H9 (cell line): ENCODE measurements at regions not wholly inside any gene's neighbourhood (a gene's known extent, or its start where the extent isn't known, plus 50 kb on each side); places are given as distances from the start of the nearest gene placed in this dataset.

Experiments
- DNase-seq: peaks from one replicate; pipeline ENCODE4 v3.0.0-alpha.2; 2017
- H2AFZ ChIP-seq: one replicate; pipeline ENCODE4 v1.6.1; 2013; ENCODE audit warnings: mild to moderate bottlenecking, low read length, control low read depth, moderate library complexity
- H2AK5ac ChIP-seq: 2 replicates; pipeline ENCODE4 v1.6.1; 2013; ENCODE audit warnings: low read length, control low read depth, mixed read lengths; ENCODE audit not compliant: insufficient read length
- H2BK120ac ChIP-seq: one replicate; pipeline ENCODE4 v1.6.1; 2013; ENCODE audit warnings: low read depth, mild to moderate bottlenecking, low read length, control low read depth, inconsistent platforms; ENCODE audit not compliant: poor library complexity, severe bottlenecking
- H2BK12ac ChIP-seq: 2 replicates; pipeline ENCODE4 v1.6.1; 2013; ENCODE audit warnings: low read length, control low read depth, mixed read lengths, low read depth; ENCODE audit not compliant: insufficient read length
- H2BK15ac ChIP-seq: 2 replicates; pipeline ENCODE4 v1.6.1; 2013; ENCODE audit warnings: low read depth, low read length, control low read depth
- H2BK20ac ChIP-seq: one replicate; pipeline ENCODE4 v1.6.1; 2013; ENCODE audit warnings: low read depth, mild to moderate bottlenecking, low read length, control low read depth, inconsistent platforms; ENCODE audit not compliant: poor library complexity, severe bottlenecking
- H2BK5ac ChIP-seq: 2 replicates; pipeline ENCODE4 v1.6.1; 2013; ENCODE audit warnings: low read length, control low read depth, mixed read lengths; ENCODE audit not compliant: insufficient read length
- H3K14ac ChIP-seq: 2 replicates; pipeline ENCODE4 v1.6.1; 2013; ENCODE audit warnings: low read length, control low read depth; ENCODE audit not compliant: insufficient read depth
- H3K18ac ChIP-seq: 2 replicates; pipeline ENCODE4 v1.6.1; 2013; ENCODE audit warnings: low read depth, mild to moderate bottlenecking, mixed read lengths, low read length, control low read depth; ENCODE audit not compliant: insufficient read length
- H3K23ac ChIP-seq: 2 replicates; pipeline ENCODE4 v1.6.1; 2013; ENCODE audit warnings: low read length, control low read depth, mixed read lengths, low read depth; ENCODE audit not compliant: insufficient read length
- H3K23me2 ChIP-seq: 2 replicates; pipeline ENCODE4 v1.6.1; 2013; ENCODE audit warnings: low read depth, mild to moderate bottlenecking, mixed read lengths, low read length, control low read depth; ENCODE audit not compliant: insufficient read length, poor library complexity, severe bottlenecking
- H3K27ac ChIP-seq: 2 replicates; pipeline ENCODE4 v1.5.1; 2013; ENCODE audit warnings: low read length, control low read depth, mixed read lengths, low read depth; ENCODE audit not compliant: insufficient read length
- H3K27me3 ChIP-seq: 2 replicates; pipeline ENCODE4 v1.6.1; 2013; ENCODE audit warnings: low read length, control low read depth, inconsistent platforms; ENCODE audit not compliant: insufficient read depth
- H3K4ac ChIP-seq: 2 replicates; pipeline ENCODE4 v1.6.1; 2013; ENCODE audit warnings: low read depth, mild to moderate bottlenecking, control low read depth, inconsistent platforms, low read length, moderate library complexity
- H3K4me1 ChIP-seq: 2 replicates; pipeline ENCODE4 v1.6.1; 2013; ENCODE audit warnings: low read length, control low read depth, inconsistent platforms; ENCODE audit not compliant: insufficient read depth
- H3K4me2 ChIP-seq: 2 replicates; pipeline ENCODE4 v1.6.1; 2013; ENCODE audit warnings: low read length, control low read depth, mixed read lengths; ENCODE audit not compliant: insufficient read length, insufficient read depth
- H3K56ac ChIP-seq: 2 replicates; pipeline ENCODE4 v1.6.1; 2013; ENCODE audit warnings: low read depth, mild to moderate bottlenecking, mixed read lengths, low read length, control low read depth; ENCODE audit not compliant: insufficient read length
- H3K79me1 ChIP-seq: 2 replicates; pipeline ENCODE4 v1.6.1; 2013; ENCODE audit warnings: low read depth, mild to moderate bottlenecking, moderate library complexity, low read length, control low read depth, inconsistent platforms; ENCODE audit not compliant: insufficient read depth, poor library complexity, severe bottlenecking
- H3K79me2 ChIP-seq: 2 replicates; pipeline ENCODE4 v1.6.1; 2013; ENCODE audit warnings: low read length, control low read depth, inconsistent platforms; ENCODE audit not compliant: insufficient read depth
- H3K9ac ChIP-seq: 2 replicates; pipeline ENCODE4 v1.6.1; 2013; ENCODE audit warnings: low read length, control low read depth, mixed read lengths; ENCODE audit not compliant: insufficient read length; ENCODE audit errors: extremely low read depth
- H3K9me3 ChIP-seq: one replicate; pipeline ENCODE4 v1.6.1; 2013; ENCODE audit warnings: low read depth, low read length, inconsistent platforms; ENCODE audit not compliant: control insufficient read depth
- H3T11ph ChIP-seq: one replicate; pipeline ENCODE4 v1.6.1; 2013; ENCODE audit warnings: mild to moderate bottlenecking, low read length, control low read depth, inconsistent platforms
- H4K20me1 ChIP-seq: one replicate; pipeline ENCODE4 v1.6.1; 2013; ENCODE audit not compliant: control insufficient read depth, insufficient read length, insufficient read depth
- H4K5ac ChIP-seq: 2 replicates; pipeline ENCODE4 v1.6.1; 2013; ENCODE audit warnings: low read depth, mild to moderate bottlenecking, mixed read lengths, low read length, control low read depth; ENCODE audit not compliant: insufficient read length
- H4K8ac ChIP-seq: replicated peaks from 2 replicates; pipeline ENCODE4 v1.6.1; 2013; ENCODE audit warnings: low read length, control low read depth, mixed read lengths, low read depth; ENCODE audit not compliant: insufficient read length
- H4K91ac ChIP-seq: 2 replicates; pipeline ENCODE4 v1.6.1; 2013; ENCODE audit warnings: low read depth, mild to moderate bottlenecking, moderate library complexity, mixed read lengths, low read length, control low read depth; ENCODE audit not compliant: insufficient read length
- H3K27ac Mint-ChIP-seq, 3 experiments: 2 replicates in 2 of 3; 3 replicates in 1 of 3; pipeline ENCODE4 v1.8.0; 2020 to 2021; ENCODE audit warnings: mixed read lengths in 3 of 3, mild to moderate bottlenecking in 1 of 3, moderate library complexity in 1 of 3
- H3K27me3 Mint-ChIP-seq: 2 replicates; pipeline ENCODE4 v1.8.0; 2021; ENCODE audit warnings: low read depth, mild to moderate bottlenecking, moderate library complexity, mixed read lengths
- H3K36me3 Mint-ChIP-seq, 3 experiments: 2 replicates in 2 of 3; 3 replicates in 1 of 3; pipeline ENCODE4 v1.8.0; 2020 to 2021; ENCODE audit warnings: low read depth in 3 of 3, mixed read lengths in 3 of 3; ENCODE audit not compliant: insufficient read depth in 1 of 3
- H3K4me1 Mint-ChIP-seq, 2 experiments: 2 replicates each; pipeline ENCODE4 v1.8.0; 2020; ENCODE audit warnings: mixed read lengths in 2 of 2
- H3K4me3 Mint-ChIP-seq, 2 experiments: 2 replicates in 1 of 2; 3 replicates in 1 of 2; pipeline ENCODE4 v1.8.0; 2020 to 2021; ENCODE audit warnings: mild to moderate bottlenecking in 2 of 2, mixed read lengths in 2 of 2, moderate library complexity in 1 of 2
- H3K9me3 Mint-ChIP-seq, 2 experiments: 2 replicates in 1 of 2; 3 replicates in 1 of 2; pipeline ENCODE4 v1.8.0; 2020; ENCODE audit warnings: mild to moderate bottlenecking in 2 of 2, mixed read lengths in 2 of 2, moderate library complexity in 1 of 2
- CTCF ChIP-seq: fragments of 200-600 bp; sonication (generic); conservative IDR thresholded peaks from 3 replicates; pipeline ENCODE4 v1.8.0; 2021; ENCODE audit warnings: antibody characterized with exemption, mild to moderate bottlenecking
- WGBS: extraction: QIAGEN DNeasy Blood & Tissue Kit; methylation state at CpG from one replicate; pipeline ENCODE4 v1.1.7; 2013; ENCODE audit warnings: missing lambda C conversion rate, low lambda C conversion rate, mixed read lengths; ENCODE audit not compliant: insufficient read length; ENCODE audit errors: extremely low coverage; 5-methylcytosine and 5-hydroxymethylcytosine counted together

GRCh38 chr7:49324707-49325106 lies 400.4 kb downstream of the CDC14C start:
- Histone ChIP-seq H3K14ac (no peak overlapping the region), H3K23me2 (no peaks in the 10 kb centered on the region), H3K79me1 (no peaks in the 10 kb centered on the region), H2BK12ac (no peak overlapping the region), H4K20me1 (no peaks in the 10 kb centered on the region), H4K8ac (no peak overlapping the region), H3K23ac (no peak overlapping the region), H3K9ac (no peak overlapping the region), H3K27ac (no peak overlapping the region), H2BK120ac (no peak overlapping the region), H3K4me2 (no peak overlapping the region), H2BK20ac (no peak overlapping the region), H3K4me1 (no peaks in the 10 kb centered on the region), H3K4ac (no peak overlapping the region), H2AK5ac (peak overlapping the region; percentile 92), H4K91ac (no peak overlapping the region), H3K56ac (no peak overlapping the region), H3K27me3 (no peaks in the 10 kb centered on the region), H3K9me3 (no peaks in the 10 kb centered on the region), H3K79me2 (no peaks in the 10 kb centered on the region), H4K5ac (no peak overlapping the region), H2AFZ (no peak overlapping the region), H2BK15ac (no peak overlapping the region), H3T11ph (no peak overlapping the region), H2BK5ac (no peak overlapping the region), H3K18ac (peak overlapping the region; percentile 42)
- TF ChIP-seq CTCF: peak; percentile 44; the same call in 2 of the 3 replicates
- Mint-ChIP-seq H3K4me3 (no peak overlapping the region), H3K4me1 (peaks cover 3 to 11% of the 10 kb centered on the region in 2 experiments; a peak in 2 of 4 replicates), H3K27me3 (no peaks in the 10 kb centered on the region), H3K9me3 (no peaks in the 10 kb centered on the region), H3K36me3 (no peaks in the 10 kb centered on the region), H3K27ac (no peak overlapping the region)
- DNase-seq: no peak
- no CpG with 5 or more reads among the region's 1 CpG for WGBS
